Left ventricle myocardium superior (tissue), 1 donor: ENCODE measurements at regions not wholly inside any gene's neighbourhood (a gene's known extent, or its start where the extent isn't known, plus 50 kb on each side); places are given as distances from the start of the nearest gene placed in this dataset.

Source experiments
- ATAC-seq: fragments of 200-7000 bp; cut with Tn5 transposase; one replicate; pipeline ENCODE4 v1.9.1; 2020; ENCODE audit warnings: mild to moderate bottlenecking, moderate library complexity
- DNase-seq: peaks from one replicate; pipeline ENCODE4 v3.0.0-alpha.2; 2020
- intact Hi-C: fragments of 100-400 bp; cut with micrococcal nuclease; formaldehyde crosslinking; loops from one replicate; pipeline ENCODE4 v1.11.0; 2022
- donor health status: DM: no; HTN: yes; CAD: no; lungs with severe emphysema.

GRCh38 chr20:9981829-9982228, 53.0 kb upstream of the ANKEF1 start:
- DNase-seq (no peak), ATAC-seq (no peak)
- intact Hi-C loops = loop anchor here (10.0 kb wide), 1 partner anchor 433 kb away; no protein-coding TSS in a partner anchor

GRCh38 chr20:9978397-9979004, 56.3 kb upstream of the ANKEF1 start:
- intact Hi-C loops = loop anchor here (5.0 kb wide), 1 partner anchor 109 kb away; no protein-coding TSS in a partner anchor
- DNase-seq (no peak), ATAC-seq (peak; percentile 81)

- intact Hi-C loops = loop anchor here (5.0 kb wide), 1 partner anchor 110 kb away; no protein-coding TSS in a partner anchor
- DNase-seq (no peak), ATAC-seq (no peak)
Measured at GRCh38 chr20:9977629-9978028, 57.2 kb upstream of the ANKEF1 start.

- intact Hi-C loops = no loop called here
- ATAC-seq (no peak), DNase-seq (no peak)
Measured at GRCh38 chr20:9974324-9974723, 60.5 kb upstream of the ANKEF1 start.

- no peak for ATAC-seq
- intact Hi-C loops = no loop called here
- no peak for DNase-seq
Measured at GRCh38 chr20:9971746-9972145, 63.0 kb upstream of the ANKEF1 start.

- intact Hi-C loops = no loop called here
- DNase-seq (no peak), ATAC-seq (no peak)
Measured at GRCh38 chr20:9969626-9970025, 65.2 kb upstream of the ANKEF1 start.

- intact Hi-C loops = no loop called here
- DNase-seq = no peak
Measured at GRCh38 chr20:9968015-9968414, 66.8 kb upstream of the ANKEF1 start.

GRCh38 chr20:9966966-9967365, 67.8 kb upstream of the ANKEF1 start:
- DNase-seq = no peak
- intact Hi-C loops = no loop called here
- ATAC-seq = no peak

More at GRCh38 chr20:9968015-9968414, 66.8 kb upstream of the ANKEF1 start:
- ATAC-seq = no peak

- ATAC-seq = no peak
- intact Hi-C loops = no loop called here
- no peak for DNase-seq
Measured at GRCh38 chr20:9963029-9963428, 71.8 kb upstream of the ANKEF1 start.

- ATAC-seq (no peak), DNase-seq (no peak)
- intact Hi-C loops = no loop called here
Measured at GRCh38 chr20:9958693-9959092, 76.1 kb upstream of the ANKEF1 start.

GRCh38 chr20:9955646-9956045, 79.1 kb upstream of the ANKEF1 start:
- no peak for ATAC-seq
- DNase-seq = no peak

GRCh38 chr20:9949563-9949962, 85.2 kb upstream of the ANKEF1 start:
- DNase-seq = no peak
- no peak for ATAC-seq
- intact Hi-C loops = no loop called here

More at GRCh38 chr20:9955646-9956045, 79.1 kb upstream of the ANKEF1 start:
- intact Hi-C loops = no loop called here

- intact Hi-C loops = no loop called here
- ATAC-seq = no peak
- no peak for DNase-seq
Measured at GRCh38 chr20:9945408-9945807, 89.4 kb upstream of the ANKEF1 start.

GRCh38 chr20:9942736-9943135, 92.1 kb upstream of the ANKEF1 start:
- ATAC-seq (no peak), DNase-seq (no peak)
- intact Hi-C loops = no loop called here

GRCh38 chr20:9940329-9940728, 94.5 kb upstream of the ANKEF1 start:
- intact Hi-C loops = no loop called here
- ATAC-seq (no peak), DNase-seq (no peak)

GRCh38 chr20:9939231-9939630, 95.6 kb upstream of the ANKEF1 start:
- ATAC-seq (no peak), DNase-seq (no peak)
- intact Hi-C loops = no loop called here

GRCh38 chr20:9935285-9935684, 96.4 kb upstream of the PAK5 start:
- no peak for DNase-seq
- no peak for ATAC-seq
- intact Hi-C loops = no loop called here

GRCh38 chr20:9930142-9930541, 91.3 kb upstream of the PAK5 start:
- DNase-seq (no peak), ATAC-seq (no peak)
- intact Hi-C loops = no loop called here

GRCh38 chr20:9928955-9929354, 90.1 kb upstream of the PAK5 start:
- intact Hi-C loops = no loop called here
- DNase-seq (no peak), ATAC-seq (no peak)

- intact Hi-C loops = no loop called here
- DNase-seq (no peak), ATAC-seq (no peak)
Measured at GRCh38 chr20:9928281-9928737, 89.4 kb upstream of the PAK5 start.

- intact Hi-C loops = no loop called here
- no peak for DNase-seq
- no peak for ATAC-seq
Measured at GRCh38 chr20:9927224-9927623, 88.3 kb upstream of the PAK5 start.
